Pancreas (tissue), 10 donors: ENCODE measurements at regions not wholly inside any gene's neighbourhood (a gene's known extent, or its start where the extent isn't known, plus 50 kb on each side); places are given as distances from the start of the nearest gene placed in this dataset.

Source experiments
- ATAC-seq, 4 donors: fragments of 200-7000 bp; cut with Tn5 transposase; one replicate each; pipeline versions ENCODE4 v1.8.0 to v1.9.1; 2020; ENCODE audit warnings: mild to moderate bottlenecking in 4 of 4, moderate library complexity in 4 of 4
- DNase-seq, 6 donors: peaks; one replicate each; pipeline ENCODE4 v3.0.0-alpha.2; 2020
- FAIRE-seq: peaks from 2 replicates; lab custom pipeline; 2012; peaks lifted over from hg19 to GRCh38; lab: Jason Lieb, UNC
- H3K27ac ChIP-seq, 4 donors: fragments of 200-600 bp; sonication (generic); 1 replicate in 3 of 4; 2 replicates in 1 of 4; pipeline versions ENCODE4 v1.5.0 to v1.8.0; 2020
- H3K27me3 ChIP-seq, 4 donors: fragments of 200-600 bp; one replicate each; pipeline ENCODE4 v1.8.0; 2021
- H3K36me3 ChIP-seq, 3 donors: fragments of 200-600 bp; sonication (generic) in 1 of 3; one replicate each; pipeline versions ENCODE4 v1.5.0 to v1.8.0; 2020 to 2021
- H3K4me1 ChIP-seq, 3 donors: fragments of 200-600 bp; one replicate each; pipeline ENCODE4 v1.8.0; 2021
- H3K4me3 ChIP-seq, 4 donors: fragments of 200-600 bp; sonication (generic) in 2 of 4; one replicate each; pipeline versions ENCODE4 v1.5.0 to v1.8.0; 2020 to 2021
- H3K9me3 ChIP-seq, 4 donors: fragments of 200-600 bp; one replicate each; pipeline ENCODE4 v1.8.0; 2021
- WGBS, 2 donors: extraction: QIAGEN DNeasy Blood & Tissue Kit; methylation state at CpG; one replicate each; pipeline ENCODE4 v1.1.7; 2013; 5-methylcytosine and 5-hydroxymethylcytosine counted together
- intact Hi-C, 3 donors: fragments of 100-400 bp; cut with DNase I; formaldehyde crosslinking; loops; one replicate each; pipeline versions ENCODE4 v1.11.1 to v1.14.2; 2022
- TF ChIP-seq, protein P1 (sequence below), 4 donors: fragments of 200-600 bp; sonication (generic) in 3 of 4; IDR thresholded peaks; one replicate each; pipeline versions ENCODE4 v1.5.0 to v1.8.0; 2021; ENCODE audit warnings: antibody characterized with exemption in 4 of 4
- donor health status: healthy with polysubstance abuse.
- donor health status: DM: no; HTN: no; CAD: no; lungs with moderate emphysema.
- donor health status: DM: no; HTN: no; CAD: no.
- donor health status: control.
- donor health status: control.
- donor health status: Bipolar disorder and iron deficiency.
- donor health status: DM: yes; HTN: yes; CAD: no.
- donor health status: DM: no; HTN: no; CAD: no.
- donor health status: DM: no; HTN: no; CAD: no.
- donor health status: DM: yes; HTN: yes; CAD: no.

DNA sequence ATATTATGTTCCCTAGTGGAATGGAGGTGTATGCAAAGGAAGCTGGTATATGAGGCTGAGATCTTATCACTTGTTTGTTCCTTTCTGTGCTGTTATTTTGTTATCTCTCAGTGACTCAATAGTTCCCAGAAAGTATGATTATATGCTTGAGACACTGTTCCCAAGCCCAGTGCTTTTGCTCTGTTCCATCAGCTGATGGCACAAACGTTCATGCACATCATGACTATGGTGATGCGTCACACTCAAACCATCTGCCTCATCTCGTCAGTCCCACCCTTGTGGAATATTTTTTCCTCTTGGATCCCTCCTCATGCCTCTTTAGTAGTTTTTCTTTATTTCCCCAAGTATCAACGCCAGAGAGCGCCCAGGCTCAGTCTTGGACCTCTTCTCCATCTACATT lies 786.9 kb downstream of the AACS start:
- Histone ChIP-seq H3K4me3 (no peak overlapping the region), H3K4me1 (no peaks in the 10 kb centered on the region), H3K27ac (no peak overlapping the region), H3K9me3 (no peaks in the 10 kb centered on the region), H3K36me3 (no peaks in the 10 kb centered on the region), H3K27me3 (no peaks in the 10 kb centered on the region)
- intact Hi-C loops, result no loop called here
- TF ChIP-seq, protein P1, sequence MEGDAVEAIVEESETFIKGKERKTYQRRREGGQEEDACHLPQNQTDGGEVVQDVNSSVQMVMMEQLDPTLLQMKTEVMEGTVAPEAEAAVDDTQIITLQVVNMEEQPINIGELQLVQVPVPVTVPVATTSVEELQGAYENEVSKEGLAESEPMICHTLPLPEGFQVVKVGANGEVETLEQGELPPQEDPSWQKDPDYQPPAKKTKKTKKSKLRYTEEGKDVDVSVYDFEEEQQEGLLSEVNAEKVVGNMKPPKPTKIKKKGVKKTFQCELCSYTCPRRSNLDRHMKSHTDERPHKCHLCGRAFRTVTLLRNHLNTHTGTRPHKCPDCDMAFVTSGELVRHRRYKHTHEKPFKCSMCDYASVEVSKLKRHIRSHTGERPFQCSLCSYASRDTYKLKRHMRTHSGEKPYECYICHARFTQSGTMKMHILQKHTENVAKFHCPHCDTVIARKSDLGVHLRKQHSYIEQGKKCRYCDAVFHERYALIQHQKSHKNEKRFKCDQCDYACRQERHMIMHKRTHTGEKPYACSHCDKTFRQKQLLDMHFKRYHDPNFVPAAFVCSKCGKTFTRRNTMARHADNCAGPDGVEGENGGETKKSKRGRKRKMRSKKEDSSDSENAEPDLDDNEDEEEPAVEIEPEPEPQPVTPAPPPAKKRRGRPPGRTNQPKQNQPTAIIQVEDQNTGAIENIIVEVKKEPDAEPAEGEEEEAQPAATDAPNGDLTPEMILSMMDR (IDR thresholded peaks at IDR 0.05), result no peak
- DNase-seq, result no peak
- no peak for ATAC-seq
- 62 to 68% methylated on average over 5 of the region's 5 CpGs for WGBS, 2 donors
- FAIRE-seq, result no peak

DNA sequence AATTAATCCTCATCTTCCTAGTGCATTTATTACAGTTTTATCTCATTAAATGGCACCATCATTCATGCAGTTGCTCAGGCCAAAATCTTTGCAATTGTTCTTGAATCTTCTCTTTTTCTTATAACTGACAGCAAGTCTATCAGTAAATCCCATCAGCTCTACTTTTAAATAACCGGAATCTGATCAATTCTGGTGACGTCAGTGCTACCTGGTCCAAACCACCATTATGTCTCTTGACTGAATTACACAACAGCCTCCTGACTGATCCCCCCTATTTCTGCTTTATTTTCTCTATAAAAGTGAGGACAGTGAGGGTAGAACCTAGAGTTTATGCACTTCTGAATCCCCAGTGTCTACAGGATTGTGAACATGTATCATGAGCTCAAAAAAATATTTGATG lies 787.4 kb downstream of the AACS start:
- DNase-seq (no peak), ATAC-seq (no peak), FAIRE-seq (no peak)
- H3K9me3 ChIP-seq, result no peaks in the 10 kb centered on the region
- H3K4me1 ChIP-seq, result no peaks in the 10 kb centered on the region
- H3K27me3 ChIP-seq, result no peaks in the 10 kb centered on the region
- intact Hi-C loops, result no loop called here
- H3K4me3 ChIP-seq, result no peak overlapping the region
- TF ChIP-seq, protein P1 (IDR thresholded peaks at IDR 0.05), result no peak
- 60 to 71% methylated on average over 2 of the region's 2 CpGs for WGBS, 2 donors
- H3K27ac ChIP-seq, result no peak overlapping the region
- H3K36me3 ChIP-seq, result no peaks in the 10 kb centered on the region

DNA sequence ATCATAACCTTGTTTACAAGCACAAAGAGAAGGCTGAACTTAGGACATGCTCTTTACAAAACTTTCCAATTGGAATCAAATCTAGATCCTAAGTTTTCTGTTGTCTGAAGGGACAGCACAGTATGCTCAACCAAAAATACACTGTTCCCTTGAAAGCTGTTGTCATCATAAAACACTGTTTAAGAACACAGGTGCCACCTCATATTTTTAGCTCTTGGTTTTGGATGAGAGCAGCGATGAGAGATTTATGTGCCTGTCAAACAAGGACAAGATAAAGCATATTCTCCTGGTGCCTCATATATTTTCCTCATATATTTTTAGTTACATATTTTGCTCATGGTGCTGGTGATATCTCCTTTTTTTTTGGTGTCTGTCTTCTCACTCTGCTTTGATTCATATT lies 788.4 kb downstream of the AACS start:
- no peaks in the 10 kb centered on the region for H3K9me3 ChIP-seq
- H3K36me3 ChIP-seq, result no peaks in the 10 kb centered on the region
- no peak overlapping the region for H3K27ac ChIP-seq
- TF ChIP-seq, protein P1 (IDR thresholded peaks at IDR 0.05), result no peak
- FAIRE-seq (no peak), DNase-seq (no peak), ATAC-seq (no peak)
- no peaks in the 10 kb centered on the region for H3K27me3 ChIP-seq
- intact Hi-C loops, result no loop called here
- no peaks in the 10 kb centered on the region for H3K4me1 ChIP-seq
- 66 to 79% methylated on average over 1 of the region's 1 CpG for WGBS, 2 donors
- no peak overlapping the region for H3K4me3 ChIP-seq

GRCh38 chr12:125856366-125856765 lies 791.1 kb downstream of the AACS start:
- H3K4me3 ChIP-seq, result no peak overlapping the region
- H3K27ac ChIP-seq, result no peak overlapping the region
- TF ChIP-seq, protein P1 (IDR thresholded peaks at IDR 0.05), result no peak
- FAIRE-seq, result no peak
- intact Hi-C loops, result no loop called here
- 35 to 40% methylated on average over 3 of the region's 3 CpGs for WGBS, 2 donors
- no peaks in the 10 kb centered on the region for H3K36me3 ChIP-seq
- H3K4me1 ChIP-seq, result no peaks in the 10 kb centered on the region
- H3K9me3 ChIP-seq, result no peaks in the 10 kb centered on the region
- no peaks in the 10 kb centered on the region for H3K27me3 ChIP-seq
- DNase-seq, result no peak
- no peak for ATAC-seq

DNA sequence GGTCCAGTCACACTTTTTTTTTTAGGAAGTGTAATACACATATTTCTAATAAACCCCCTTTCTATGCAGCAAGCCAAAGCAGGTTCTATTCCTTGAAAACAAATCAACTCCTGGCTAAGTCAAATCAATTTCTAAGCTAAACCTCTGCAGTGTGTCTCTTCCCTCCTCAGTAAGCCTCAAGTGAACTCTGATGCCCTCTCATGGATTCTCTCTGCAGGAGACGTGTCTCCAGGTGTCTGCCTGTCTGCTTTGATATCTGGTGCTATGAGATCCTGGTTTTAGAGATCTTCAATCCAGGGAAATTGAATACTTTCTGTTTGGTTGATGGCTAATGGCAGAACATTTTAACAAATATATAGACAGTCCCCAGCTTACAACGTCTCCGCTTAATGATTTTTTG lies 791.7 kb downstream of the AACS start:
- Histone ChIP-seq H3K4me1 (no peaks in the 10 kb centered on the region), H3K4me3 (no peak overlapping the region), H3K36me3 (no peaks in the 10 kb centered on the region), H3K27ac (no peak overlapping the region), H3K9me3 (no peaks in the 10 kb centered on the region), H3K27me3 (no peaks in the 10 kb centered on the region)
- ATAC-seq (no peak), FAIRE-seq (no peak), DNase-seq (no peak)
- intact Hi-C loops, result no loop called here
- WGBS, 2 donors, result 48 to 58% methylated on average over 3 of the region's 3 CpGs
- TF ChIP-seq, protein P1 (IDR thresholded peaks at IDR 0.05), result no peak
